ENCODE measurements at regions not wholly inside any gene's neighbourhood (a gene's known extent, or its start where the extent isn't known, plus 50 kb on each side); places are given as distances from the start of the nearest gene placed in this dataset.

- Histone ChIP-seq H3K4me2 (ENCODE audit: low read length) (no peak overlapping the region), H3K9me2 (replicated peaks; ENCODE audit: control insufficient read depth, low read length) (no peaks in the 10 kb centered on the region), H3F3A (ENCODE audit: control insufficient read depth, insufficient read depth) (no peaks in the 10 kb centered on the region), H3K27me3 (ENCODE audit: control insufficient read depth, low read length) (no peaks in the 10 kb centered on the region), H3K4me1 (ENCODE audit: control insufficient read depth, low read length) (no peaks in the 10 kb centered on the region), H3K4me3 (ENCODE audit: low read length) (no peak overlapping the region), H3K9me3 (ENCODE audit: control insufficient read depth, insufficient read depth, low read length) (peaks cover 3% of the 10 kb centered on the region), H3K36me3 (ENCODE audit: control insufficient read depth, low read length) (no peaks in the 10 kb centered on the region), H3K79me2 (ENCODE audit: control insufficient read depth, low read length) (no peaks in the 10 kb centered on the region), H4K20me1 (ENCODE audit: control insufficient read depth, insufficient read depth, low read depth, low read length) (no peaks in the 10 kb centered on the region), H3K27ac (ENCODE audit: low read depth, low read length) (no peak overlapping the region)
- TF ChIP-seq EZH2phosphoT487 (IDR thresholded peaks at IDR 0.05; ENCODE audit: borderline replicate concordance, low read length), result no peak
- TF ChIP-seq, protein P1, sequence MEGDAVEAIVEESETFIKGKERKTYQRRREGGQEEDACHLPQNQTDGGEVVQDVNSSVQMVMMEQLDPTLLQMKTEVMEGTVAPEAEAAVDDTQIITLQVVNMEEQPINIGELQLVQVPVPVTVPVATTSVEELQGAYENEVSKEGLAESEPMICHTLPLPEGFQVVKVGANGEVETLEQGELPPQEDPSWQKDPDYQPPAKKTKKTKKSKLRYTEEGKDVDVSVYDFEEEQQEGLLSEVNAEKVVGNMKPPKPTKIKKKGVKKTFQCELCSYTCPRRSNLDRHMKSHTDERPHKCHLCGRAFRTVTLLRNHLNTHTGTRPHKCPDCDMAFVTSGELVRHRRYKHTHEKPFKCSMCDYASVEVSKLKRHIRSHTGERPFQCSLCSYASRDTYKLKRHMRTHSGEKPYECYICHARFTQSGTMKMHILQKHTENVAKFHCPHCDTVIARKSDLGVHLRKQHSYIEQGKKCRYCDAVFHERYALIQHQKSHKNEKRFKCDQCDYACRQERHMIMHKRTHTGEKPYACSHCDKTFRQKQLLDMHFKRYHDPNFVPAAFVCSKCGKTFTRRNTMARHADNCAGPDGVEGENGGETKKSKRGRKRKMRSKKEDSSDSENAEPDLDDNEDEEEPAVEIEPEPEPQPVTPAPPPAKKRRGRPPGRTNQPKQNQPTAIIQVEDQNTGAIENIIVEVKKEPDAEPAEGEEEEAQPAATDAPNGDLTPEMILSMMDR (IDR thresholded peaks at IDR 0.05; ENCODE audit: low read depth, low read length, poor library complexity, severe bottlenecking), result no peak
Measured at GRCh38 chr4:89447543-89447942, 139.9 kb upstream of the GPRIN3 start.

DNA sequence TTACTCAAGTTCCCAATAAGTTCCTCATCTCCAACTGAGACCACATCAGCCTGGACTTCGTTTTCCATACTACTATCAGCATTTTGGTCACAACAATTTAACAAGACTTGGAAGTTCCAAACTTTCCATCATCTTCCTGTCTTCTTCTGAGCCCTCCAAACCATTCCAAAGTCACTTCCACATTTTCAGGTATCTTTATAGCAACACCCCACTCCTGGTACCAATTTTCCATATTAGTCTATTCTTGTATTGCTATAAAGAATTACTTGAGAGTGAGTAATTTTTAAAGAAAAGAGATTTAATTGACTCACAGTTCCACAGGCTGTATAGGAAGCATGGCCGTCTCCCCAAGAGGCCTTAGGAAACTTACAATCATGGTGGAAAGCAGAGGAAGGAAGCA, 138.6 kb upstream of the GPRIN3 start:
- Histone ChIP-seq H3K4me1 (ENCODE audit: control insufficient read depth, low read length) (no peaks in the 10 kb centered on the region), H3K4me3 (ENCODE audit: low read length) (no peak overlapping the region), H4K20me1 (ENCODE audit: control insufficient read depth, insufficient read depth, low read depth, low read length) (no peaks in the 10 kb centered on the region), H3K36me3 (ENCODE audit: control insufficient read depth, low read length) (no peaks in the 10 kb centered on the region), H3K9me3 (ENCODE audit: control insufficient read depth, insufficient read depth, low read length) (peaks cover 3% of the 10 kb centered on the region), H3K79me2 (ENCODE audit: control insufficient read depth, low read length) (no peaks in the 10 kb centered on the region), H3K9me2 (replicated peaks; ENCODE audit: control insufficient read depth, low read length) (no peaks in the 10 kb centered on the region), H3K27me3 (ENCODE audit: control insufficient read depth, low read length) (no peaks in the 10 kb centered on the region), H3F3A (ENCODE audit: control insufficient read depth, insufficient read depth) (no peaks in the 10 kb centered on the region), H3K27ac (ENCODE audit: low read depth, low read length) (no peak overlapping the region), H3K4me2 (ENCODE audit: low read length) (no peak overlapping the region)
- TF ChIP-seq EZH2phosphoT487 (IDR thresholded peaks at IDR 0.05; ENCODE audit: borderline replicate concordance, low read length), result no peak
- TF ChIP-seq, protein P1 (IDR thresholded peaks at IDR 0.05; ENCODE audit: low read depth, low read length, poor library complexity, severe bottlenecking), result no peak

DNA sequence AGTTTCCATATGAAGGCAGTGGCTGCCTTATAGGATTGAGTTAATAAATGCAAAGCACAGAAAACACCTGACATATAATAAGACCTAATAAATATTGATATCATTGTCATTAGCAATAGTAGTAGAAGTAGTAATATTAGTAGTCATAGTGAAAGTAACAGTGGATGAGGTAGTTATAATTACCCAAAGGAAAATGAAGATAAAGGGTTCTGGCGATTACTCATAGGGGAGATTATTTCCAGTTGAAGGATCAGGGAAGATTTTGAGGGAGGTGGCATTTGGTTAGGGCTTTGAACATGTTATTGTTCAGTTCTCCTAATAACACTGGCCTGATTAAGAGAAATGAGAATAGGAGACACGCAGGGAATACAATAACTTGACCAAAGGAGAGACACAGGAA, 131.9 kb upstream of the GPRIN3 start:
- Histone ChIP-seq H3K4me2 (ENCODE audit: low read length) (no peak overlapping the region), H3F3A (ENCODE audit: control insufficient read depth, insufficient read depth) (no peaks in the 10 kb centered on the region), H4K20me1 (ENCODE audit: control insufficient read depth, insufficient read depth, low read depth, low read length) (no peaks in the 10 kb centered on the region), H3K36me3 (ENCODE audit: control insufficient read depth, low read length) (no peaks in the 10 kb centered on the region), H3K4me1 (ENCODE audit: control insufficient read depth, low read length) (peaks cover 11% of the 10 kb centered on the region), H3K79me2 (ENCODE audit: control insufficient read depth, low read length) (no peaks in the 10 kb centered on the region), H3K4me3 (ENCODE audit: low read length) (no peak overlapping the region), H3K27ac (ENCODE audit: low read depth, low read length) (no peak overlapping the region), H3K9me3 (ENCODE audit: control insufficient read depth, insufficient read depth, low read length) (no peaks in the 10 kb centered on the region), H3K9me2 (replicated peaks; ENCODE audit: control insufficient read depth, low read length) (no peaks in the 10 kb centered on the region), H3K27me3 (ENCODE audit: control insufficient read depth, low read length) (peaks cover 2% of the 10 kb centered on the region; the same call in 1 of the 2 replicates)
- TF ChIP-seq EZH2phosphoT487 (IDR thresholded peaks at IDR 0.05; ENCODE audit: borderline replicate concordance, low read length), result no peak
- TF ChIP-seq, protein P1 (IDR thresholded peaks at IDR 0.05; ENCODE audit: low read depth, low read length, poor library complexity, severe bottlenecking), result no peak

All from DOHH2 (cell line).